NT2/D1 (cell line): ENCODE measurements at regions not wholly inside any gene's neighbourhood (a gene's known extent, or its start where the extent isn't known, plus 50 kb on each side); places are given as distances from the start of the nearest gene placed in this dataset.

Experiments
- DNase-seq: peaks from one replicate; pipeline ENCODE4 v3.0.0-alpha.2; 2011; ENCODE audit warnings: low read depth, low spot score
- H3K27me3 ChIP-seq: 2 replicates; pipeline ENCODE4 v1.6.0; 2011; ENCODE audit warnings: mild to moderate bottlenecking; ENCODE audit not compliant: insufficient read length, insufficient read depth
- H3K36me3 ChIP-seq: 2 replicates; pipeline ENCODE4 v1.6.1; 2011; ENCODE audit warnings: mild to moderate bottlenecking, low read length, mixed read lengths; ENCODE audit not compliant: insufficient read depth, insufficient read length
- H3K4me1 ChIP-seq: 2 replicates; pipeline ENCODE4 v1.5.1; 2011; ENCODE audit not compliant: insufficient read depth, insufficient read length
- H3K4me3 ChIP-seq: 2 replicates; pipeline ENCODE4 v1.5.1; 2011; ENCODE audit warnings: low read depth; ENCODE audit not compliant: insufficient read length
- H3K9ac ChIP-seq: 2 replicates; pipeline ENCODE4 v1.6.0; 2011; ENCODE audit warnings: low read depth; ENCODE audit not compliant: insufficient read length
- H3K9me3 ChIP-seq: 2 replicates; pipeline ENCODE4 v1.5.1; 2011; ENCODE audit warnings: mild to moderate bottlenecking, low read length; ENCODE audit not compliant: insufficient read depth
- SUZ12 ChIP-seq: IDR thresholded peaks from 2 replicates; pipeline ENCODE4 v1.6.1; 2011; ENCODE audit not compliant: insufficient read length, insufficient read depth; ENCODE audit errors: extremely low read depth
- YY1 ChIP-seq: IDR thresholded peaks from 2 replicates; pipeline ENCODE4 v1.6.1; 2011; ENCODE audit not compliant: insufficient read length, insufficient read depth
- ZNF274 ChIP-seq: IDR thresholded peaks from 2 replicates; pipeline ENCODE4 v1.6.1; 2011; ENCODE audit warnings: mild to moderate bottlenecking, low read depth, low read length

DNA sequence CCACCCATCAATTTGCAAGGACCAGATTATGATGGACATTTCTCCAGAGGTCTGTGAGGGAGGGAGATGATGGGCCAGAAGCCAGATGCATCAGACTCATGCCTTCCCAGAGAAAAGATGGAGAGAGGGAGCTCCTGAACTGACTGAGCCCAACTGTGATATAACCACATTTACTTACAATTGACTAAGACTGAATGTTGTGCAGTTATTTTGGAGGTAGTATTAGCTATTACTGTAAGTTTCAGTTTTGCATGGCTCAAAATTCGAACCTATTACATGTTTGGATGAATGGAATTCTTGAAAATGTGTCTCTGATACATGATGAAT lies 211.1 kb upstream of the SFSWAP start:
- Histone ChIP-seq H3K9me3 (no peaks in the 10 kb centered on the region), H3K27me3 (no peaks in the 10 kb centered on the region), H3K4me1 (no peaks in the 10 kb centered on the region), H3K4me3 (no peak overlapping the region), H3K9ac (no peak overlapping the region), H3K36me3 (no peaks in the 10 kb centered on the region)
- no peak for DNase-seq
- TF ChIP-seq YY1 (no peak), SUZ12 (no peak), ZNF274 (no peak)

DNA sequence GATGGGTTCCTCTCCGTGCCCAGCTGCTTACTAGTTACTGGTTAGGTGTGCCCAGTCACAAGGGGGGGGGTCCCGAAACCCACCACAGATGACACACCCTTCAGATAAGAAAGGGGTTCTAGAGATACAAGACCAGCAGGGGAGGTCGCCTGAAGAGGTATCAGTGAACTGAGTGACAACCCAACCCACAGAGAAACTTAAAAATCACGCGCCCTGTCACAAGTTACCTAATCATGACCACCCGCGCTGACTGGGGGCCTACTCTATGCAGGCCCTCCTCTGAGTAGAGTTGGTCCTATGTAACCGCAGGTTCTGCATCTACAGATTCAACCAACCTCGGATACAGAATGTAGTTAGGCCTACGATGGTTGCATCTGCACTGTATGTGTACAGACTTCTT lies 210.3 kb upstream of the SFSWAP start:
- DNase-seq, result no peak
- no peaks in the 10 kb centered on the region for H3K27me3 ChIP-seq
- no peaks in the 10 kb centered on the region for H3K9me3 ChIP-seq
- H3K4me1 ChIP-seq, result no peaks in the 10 kb centered on the region
- TF ChIP-seq SUZ12, result no peak
- no peak for TF ChIP-seq ZNF274
- TF ChIP-seq YY1, result no peak
- H3K4me3 ChIP-seq, result no peak overlapping the region
- H3K9ac ChIP-seq, result no peak overlapping the region
- H3K36me3 ChIP-seq, result no peaks in the 10 kb centered on the region

DNA sequence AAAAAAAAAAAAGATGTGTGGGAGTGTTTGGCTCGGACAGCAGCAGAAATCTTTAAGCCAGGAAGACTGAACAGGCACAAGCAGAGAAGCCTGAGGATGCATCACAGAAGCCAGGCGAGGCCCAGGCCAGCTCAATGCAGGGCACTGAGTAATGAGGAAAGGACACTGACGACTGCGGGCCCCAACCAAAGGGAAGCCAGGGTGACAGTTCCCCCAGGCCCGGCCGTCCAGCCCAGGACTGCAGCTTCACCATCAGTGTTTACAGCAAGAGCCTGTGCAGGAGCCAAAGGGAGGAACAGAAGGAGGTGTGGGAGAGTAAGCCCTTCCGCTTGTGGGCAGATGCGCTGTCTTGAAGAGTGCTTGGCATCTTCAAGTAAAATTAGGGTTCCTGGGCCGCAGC lies 205.3 kb upstream of the SFSWAP start:
- H3K9ac ChIP-seq, result no peak overlapping the region
- no peak for DNase-seq
- no peaks in the 10 kb centered on the region for H3K36me3 ChIP-seq
- H3K9me3 ChIP-seq, result no peaks in the 10 kb centered on the region
- no peak overlapping the region for H3K4me3 ChIP-seq
- no peaks in the 10 kb centered on the region for H3K27me3 ChIP-seq
- no peak for TF ChIP-seq YY1
- no peak for TF ChIP-seq ZNF274
- no peak for TF ChIP-seq SUZ12
- no peaks in the 10 kb centered on the region for H3K4me1 ChIP-seq

DNA sequence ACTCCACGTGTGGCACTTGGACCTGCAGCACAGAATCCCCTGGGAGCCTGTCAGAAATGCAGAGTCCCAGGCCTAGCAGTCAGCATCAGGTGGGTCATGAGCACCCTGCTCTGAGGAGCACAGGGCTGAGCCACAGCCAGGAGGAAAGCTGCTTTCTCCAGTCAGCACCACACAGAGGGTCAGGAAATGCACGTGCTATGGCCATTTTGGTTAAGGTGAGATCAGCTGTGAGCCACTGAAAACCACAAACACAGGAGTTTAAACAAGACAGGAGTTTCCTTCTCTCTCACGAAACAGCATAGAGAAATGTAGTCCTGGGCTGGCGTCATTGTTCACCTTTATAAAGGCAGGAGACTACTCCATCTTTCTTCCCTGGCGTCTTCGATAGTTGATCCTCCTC lies 204.5 kb upstream of the SFSWAP start:
- no peak for TF ChIP-seq YY1
- TF ChIP-seq ZNF274, result no peak
- no peak for TF ChIP-seq SUZ12
- Histone ChIP-seq H3K4me3 (no peak overlapping the region), H3K4me1 (peaks cover 4% of the 10 kb centered on the region), H3K36me3 (no peaks in the 10 kb centered on the region), H3K9ac (no peak overlapping the region), H3K27me3 (no peaks in the 10 kb centered on the region), H3K9me3 (no peaks in the 10 kb centered on the region)
- no peak for DNase-seq

DNA sequence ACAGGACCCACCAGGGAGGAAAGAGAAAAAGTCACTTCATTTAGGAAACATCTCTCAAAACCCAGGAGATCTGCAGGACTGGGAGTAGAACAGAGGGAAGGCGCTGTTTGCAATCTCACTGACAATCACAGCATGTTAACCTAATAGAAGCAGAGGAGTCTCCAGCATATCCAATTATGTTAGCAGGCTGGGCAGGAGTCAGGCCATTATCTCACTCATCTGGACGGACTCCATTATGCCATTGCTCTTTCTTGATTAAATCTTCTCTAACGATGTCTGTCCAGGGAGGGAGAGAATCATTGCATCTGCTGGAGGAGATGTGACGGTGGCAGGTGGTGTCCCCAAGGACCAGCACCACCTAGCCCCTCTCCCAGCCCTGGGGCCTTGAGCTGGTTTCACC lies 203.8 kb upstream of the SFSWAP start:
- Histone ChIP-seq H3K4me3 (no peak overlapping the region), H3K9me3 (no peaks in the 10 kb centered on the region), H3K9ac (no peak overlapping the region), H3K36me3 (no peaks in the 10 kb centered on the region), H3K4me1 (peaks cover 6% of the 10 kb centered on the region), H3K27me3 (no peaks in the 10 kb centered on the region)
- TF ChIP-seq ZNF274 (no peak), YY1 (no peak), SUZ12 (no peak)
- no peak for DNase-seq

DNA sequence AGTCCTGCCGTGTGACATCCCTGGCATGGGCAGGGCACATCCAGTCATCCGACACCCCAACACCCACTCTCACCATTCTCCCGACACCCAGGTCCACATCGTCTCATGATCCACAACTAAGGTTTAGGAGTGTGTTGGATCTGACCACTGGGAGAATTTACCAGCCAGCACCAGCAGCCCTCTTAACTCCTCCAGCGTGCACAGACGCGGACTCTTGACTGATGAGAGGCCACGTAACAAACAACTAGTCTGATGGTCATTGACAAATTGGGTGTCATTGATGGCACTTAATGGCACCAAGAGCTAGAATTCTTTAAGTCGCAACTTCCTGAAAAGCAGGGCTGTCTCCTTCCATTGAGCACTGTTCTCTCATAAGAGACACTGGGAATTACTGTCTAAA lies 203.0 kb upstream of the SFSWAP start:
- Histone ChIP-seq H3K4me1 (peaks cover 8% of the 10 kb centered on the region), H3K36me3 (no peaks in the 10 kb centered on the region), H3K9me3 (no peaks in the 10 kb centered on the region), H3K4me3 (no peak overlapping the region), H3K9ac (no peak overlapping the region), H3K27me3 (no peaks in the 10 kb centered on the region)
- TF ChIP-seq ZNF274, result no peak
- TF ChIP-seq SUZ12, result no peak
- no peak for TF ChIP-seq YY1
- no peak for DNase-seq

DNA sequence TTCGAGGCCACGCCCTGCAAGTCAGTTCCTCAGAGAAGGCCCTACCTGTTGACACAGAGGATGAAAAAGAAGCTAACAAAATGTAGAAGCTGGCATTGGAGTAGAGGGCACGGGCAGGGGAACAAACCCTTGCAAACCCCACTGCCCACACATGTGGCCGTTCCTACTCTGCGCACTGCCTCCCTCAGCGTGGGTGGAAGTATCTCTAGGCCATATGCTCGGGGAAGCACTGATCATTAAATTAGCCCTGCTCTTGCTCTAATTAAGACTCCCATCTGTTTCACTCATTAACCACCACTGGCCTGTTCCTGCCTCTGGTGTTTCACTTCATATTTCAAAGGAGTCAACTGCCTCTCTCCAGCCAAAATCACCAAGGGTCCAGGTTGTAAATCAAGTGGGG lies 201.2 kb upstream of the SFSWAP start:
- Histone ChIP-seq H3K36me3 (no peaks in the 10 kb centered on the region), H3K4me1 (peaks cover 8% of the 10 kb centered on the region), H3K27me3 (no peaks in the 10 kb centered on the region), H3K9me3 (no peaks in the 10 kb centered on the region), H3K9ac (no peak overlapping the region), H3K4me3 (no peak overlapping the region)
- TF ChIP-seq SUZ12 (no peak), ZNF274 (no peak), YY1 (no peak)
- DNase-seq, result no peak

DNA sequence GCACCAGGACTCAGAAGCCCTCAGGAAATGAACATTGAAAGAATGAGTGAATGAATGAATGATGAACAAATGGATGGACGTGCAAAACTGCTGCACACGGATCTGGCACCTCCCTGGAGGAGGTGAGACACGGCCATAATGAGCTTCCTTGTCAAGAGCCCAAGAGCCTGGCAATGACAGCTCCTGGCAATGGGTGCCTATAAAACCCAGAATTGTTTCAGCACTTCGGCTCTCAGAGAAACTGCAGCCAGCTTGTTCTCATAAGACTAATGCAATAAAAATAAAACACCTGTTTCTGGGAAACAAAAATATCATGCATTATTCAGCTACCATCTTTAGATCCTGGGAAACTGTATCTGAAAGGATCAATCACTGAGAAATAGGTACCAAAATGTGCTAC lies 200.5 kb upstream of the SFSWAP start:
- no peak for DNase-seq
- Histone ChIP-seq H3K9me3 (no peaks in the 10 kb centered on the region), H3K36me3 (no peaks in the 10 kb centered on the region), H3K4me1 (peaks cover 8% of the 10 kb centered on the region), H3K27me3 (no peaks in the 10 kb centered on the region), H3K4me3 (no peak overlapping the region), H3K9ac (no peak overlapping the region)
- TF ChIP-seq SUZ12 (no peak), ZNF274 (no peak), YY1 (no peak)
